ENCODE measurements at regions not wholly inside any gene's neighbourhood (a gene's known extent, or its start where the extent isn't known, plus 50 kb on each side); places are given as distances from the start of the nearest gene placed in this dataset.

DNA sequence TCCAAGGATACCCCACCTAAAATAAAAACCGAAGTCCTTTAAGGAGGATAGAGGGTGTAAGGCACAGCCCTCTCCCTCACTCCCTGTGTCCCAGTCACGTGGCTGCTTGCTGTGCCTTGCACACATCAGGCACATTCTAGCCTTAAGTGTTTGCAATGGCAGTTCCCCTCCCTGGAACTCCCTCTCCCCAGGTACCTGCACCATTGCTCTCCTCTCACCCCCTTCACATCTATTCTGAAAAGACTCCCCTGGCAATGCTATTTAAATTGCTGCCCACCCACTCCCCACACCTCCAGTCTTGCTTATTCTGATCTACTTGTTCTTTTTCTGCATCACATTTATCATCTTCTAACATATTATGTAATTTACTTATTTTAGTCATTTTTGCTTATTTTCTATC is 91.6 kb upstream of the LNX1 start:
- no peak for DNase-seq

DNA sequence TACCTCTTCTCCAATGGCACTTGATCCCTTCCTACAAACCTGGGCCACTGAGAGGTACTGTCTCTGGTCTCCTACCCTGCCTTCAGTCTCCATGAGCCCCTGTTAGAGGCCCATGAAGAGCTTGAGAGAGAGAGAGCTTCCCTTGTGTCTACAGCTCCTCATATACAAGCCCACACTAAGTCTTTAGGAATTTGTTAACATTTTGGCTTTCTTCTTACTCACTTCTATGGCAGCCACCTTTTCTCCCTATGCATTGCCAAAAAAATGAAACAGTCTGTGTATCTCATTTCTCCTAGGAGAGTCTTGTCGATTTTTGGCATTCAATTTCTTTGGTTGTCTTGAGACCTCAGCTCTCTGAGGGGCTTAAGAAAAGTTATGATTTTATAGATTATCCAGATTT is 90.9 kb upstream of the LNX1 start:
- no peak for DNase-seq

DNA sequence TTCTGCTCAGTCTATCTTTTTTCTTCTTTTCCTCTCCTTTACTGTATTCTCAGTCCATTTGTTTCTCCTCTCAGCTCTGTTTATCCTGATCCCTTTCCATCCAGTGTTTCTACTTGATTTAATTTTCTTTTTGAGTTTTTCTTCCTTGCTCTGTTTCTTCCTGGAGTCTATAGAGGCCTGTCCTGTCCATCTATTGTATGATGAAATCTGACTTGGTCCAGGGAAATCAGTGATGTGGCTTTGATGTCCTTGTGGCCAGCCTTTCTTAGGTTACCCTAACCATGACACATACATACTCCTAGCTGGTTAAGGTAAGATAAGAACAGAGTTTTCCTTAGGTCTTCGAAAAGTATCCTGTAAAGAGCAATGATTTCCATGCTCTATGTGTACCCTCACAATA is 89.3 kb upstream of the LNX1 start:
- DNase-seq: no peak

DNA sequence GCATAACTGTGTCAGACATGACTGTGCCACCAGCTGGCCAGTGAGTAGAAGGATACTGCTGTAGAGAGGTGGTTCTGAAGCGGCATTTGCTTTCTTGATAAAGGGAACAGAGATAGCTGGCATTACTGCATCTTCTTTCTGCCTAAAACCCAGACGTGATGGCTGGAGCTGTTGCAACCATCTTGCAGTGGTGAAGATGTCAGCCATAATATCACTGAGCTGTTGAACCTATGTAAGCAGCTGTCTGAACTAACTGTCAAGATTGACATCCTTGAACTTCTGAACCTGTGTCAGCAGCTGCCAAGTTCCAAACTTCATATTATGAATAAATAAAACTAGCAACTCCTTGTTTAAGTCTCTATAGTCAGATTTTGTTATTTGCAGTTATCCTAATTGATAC is 88.9 kb upstream of the LNX1 start:
- no peak for DNase-seq

DNA sequence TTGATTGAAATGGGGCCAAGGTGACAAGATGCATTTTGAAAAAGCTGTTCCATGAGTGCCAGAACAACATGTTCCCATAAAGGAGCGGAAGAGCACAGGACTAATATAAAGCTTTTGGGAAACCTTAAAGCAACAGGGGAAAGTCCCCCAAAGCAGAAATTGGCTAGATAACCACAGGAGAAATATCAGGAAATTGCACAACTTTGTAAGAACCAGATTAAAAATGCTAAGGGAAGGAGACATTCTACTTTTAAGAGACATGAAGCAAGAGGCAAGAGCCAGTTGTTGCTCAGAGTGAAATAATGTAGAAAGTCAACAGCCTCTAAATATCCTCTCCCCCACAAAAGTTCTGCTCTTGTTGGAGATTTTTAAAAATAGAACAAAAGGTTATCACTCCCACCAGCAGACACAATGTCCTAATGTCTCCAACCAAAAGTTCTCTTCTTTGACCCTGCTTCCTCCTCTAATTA is 85.2 kb upstream of the LNX1 start:
- no peak for DNase-seq

DNA sequence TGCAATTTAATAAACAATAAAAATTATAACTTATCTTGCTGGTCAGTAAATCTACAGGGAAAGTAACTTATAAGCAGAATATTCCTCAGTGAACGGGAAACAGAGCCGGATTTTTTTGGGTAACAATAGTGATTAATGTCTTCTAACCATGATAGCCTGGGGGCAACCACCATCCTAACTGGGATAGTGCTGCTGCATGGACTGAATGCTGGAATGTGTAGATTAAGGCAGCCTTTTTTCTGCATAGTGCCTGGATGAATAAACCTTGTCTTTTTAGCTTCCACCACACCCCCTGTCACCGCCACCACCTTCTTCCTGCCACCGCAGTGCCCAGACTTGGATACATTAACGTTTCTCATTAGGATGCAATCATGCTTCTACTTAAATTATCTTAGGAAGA is 83.6 kb upstream of the LNX1 start:
- no peak for DNase-seq

DNA sequence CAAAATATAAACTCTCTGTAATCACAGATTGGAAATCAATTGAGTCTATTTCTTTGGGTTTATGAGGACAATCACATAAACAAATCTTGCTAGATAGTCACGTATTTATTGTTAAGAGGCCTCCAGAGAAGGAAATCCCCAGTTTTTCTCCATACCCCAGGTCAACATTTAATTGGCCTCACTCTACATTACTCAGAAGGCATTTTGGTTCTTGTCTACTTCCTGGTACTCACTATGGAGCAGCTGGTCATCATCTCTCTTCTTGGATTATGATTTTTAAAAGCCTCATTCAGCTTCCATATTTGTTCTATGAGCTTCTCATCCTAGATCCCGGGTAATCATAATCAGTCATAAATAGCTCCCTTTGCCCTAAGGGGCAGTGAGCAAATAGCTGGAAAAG is 81.6 kb upstream of the LNX1 start:
- DNase-seq: no peak

DNA sequence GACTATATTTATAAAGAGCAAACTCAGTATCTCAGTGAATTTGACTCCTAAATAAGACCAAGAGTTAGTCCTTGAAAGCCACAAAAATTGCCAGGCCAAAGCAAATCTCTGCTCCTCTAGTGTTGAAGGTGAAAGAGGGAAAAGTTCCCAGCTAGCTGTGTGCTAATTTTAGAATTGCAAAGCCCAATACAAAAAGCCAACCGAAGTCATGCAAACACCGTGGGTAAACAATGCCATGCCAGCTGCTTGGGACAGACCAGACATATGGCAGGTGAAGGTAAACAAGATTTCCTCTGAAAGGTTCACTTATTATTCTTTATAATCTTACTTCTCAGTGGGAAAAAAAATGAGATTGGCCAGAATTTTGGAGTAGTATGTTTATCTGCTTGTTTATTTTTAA is 80.5 kb upstream of the LNX1 start:
- peak; percentile 74 for DNase-seq

DNA sequence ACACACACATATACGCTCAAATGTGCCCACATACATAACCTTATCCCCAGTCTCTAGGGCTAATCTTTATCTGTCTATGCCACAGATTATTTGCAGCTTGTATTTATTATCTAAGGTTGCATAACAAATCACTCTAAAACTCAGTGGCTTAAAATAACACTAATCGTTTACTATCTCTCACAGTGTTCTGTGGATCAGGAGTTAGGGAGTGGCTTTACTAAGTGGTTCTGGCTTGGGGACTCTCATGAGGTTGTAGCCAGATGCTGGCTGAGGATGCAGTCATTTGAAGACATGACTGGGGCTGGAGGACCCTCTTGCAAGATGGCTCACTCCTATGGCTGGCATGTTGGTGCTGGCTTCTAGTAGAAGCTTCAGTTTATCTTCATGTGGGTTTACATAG is 68.5 kb upstream of the LNX1 start:
- DNase-seq: no peak

DNA sequence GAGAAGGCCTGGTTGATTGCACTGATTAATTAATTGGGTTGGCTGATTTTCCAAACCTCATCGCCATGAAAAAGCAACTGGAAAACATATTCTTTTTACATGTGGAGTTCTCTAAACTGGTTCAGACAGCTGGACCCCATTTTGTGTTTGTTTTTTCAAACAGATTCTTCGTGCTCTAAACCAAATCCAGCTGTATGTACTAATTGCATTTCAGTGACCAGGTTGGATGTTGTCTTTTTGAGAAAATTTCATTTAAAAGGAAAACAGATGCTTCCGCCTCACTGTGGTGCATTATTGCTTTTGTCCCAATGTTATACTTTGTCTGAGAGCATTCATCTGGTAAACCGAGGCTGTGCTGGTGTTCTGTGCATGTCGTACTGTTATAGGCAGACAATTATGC is 67.8 kb upstream of the LNX1 start:
- no peak for DNase-seq

DNA sequence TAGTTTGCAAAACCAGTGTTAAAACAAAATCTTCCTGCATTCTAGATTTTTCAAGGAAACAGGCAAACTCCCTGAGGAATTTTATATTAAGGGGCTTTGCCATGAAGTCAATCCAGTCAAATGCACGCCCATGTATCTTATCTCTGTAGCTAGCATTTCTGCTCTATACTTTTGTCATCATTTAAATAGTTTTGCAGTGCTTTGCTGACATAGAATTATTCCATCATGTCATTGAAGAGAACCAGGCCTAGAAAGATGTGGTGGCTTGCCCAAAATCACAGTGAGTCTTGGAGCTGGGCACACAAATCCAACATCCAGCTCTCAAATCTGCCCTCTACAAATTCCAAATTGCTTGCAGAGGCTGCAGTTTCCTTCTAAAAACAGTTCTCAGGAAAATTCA is 66.7 kb upstream of the LNX1 start:
- DNase-seq: no peak

DNA sequence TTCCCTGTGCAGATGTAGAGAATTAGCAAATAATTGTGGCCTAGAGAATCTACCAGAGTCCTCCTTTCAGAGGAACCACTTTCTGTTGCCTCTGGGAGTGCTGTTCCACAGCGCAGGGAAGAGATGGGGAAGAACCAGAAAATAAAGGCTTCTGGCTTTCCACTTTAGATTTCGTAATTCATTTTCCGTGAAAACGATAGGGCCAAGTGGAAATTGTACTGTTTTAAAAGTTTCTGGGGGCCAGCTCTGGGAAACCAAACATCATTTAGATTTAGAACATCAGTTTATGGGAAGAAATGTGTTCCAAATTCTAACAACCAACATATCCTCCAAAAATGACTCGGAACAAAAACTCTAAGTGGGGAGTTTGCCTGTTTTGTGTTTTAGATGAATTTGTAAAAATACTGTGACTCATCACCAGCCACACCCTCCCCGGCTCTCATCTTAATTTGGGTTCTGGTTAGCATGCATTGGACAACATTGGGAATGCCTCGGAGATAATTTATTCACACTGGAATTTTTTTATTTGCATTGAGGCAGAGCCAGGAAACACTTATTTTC is 65.2 kb upstream of the LNX1 start:
- no peak for DNase-seq

DNA sequence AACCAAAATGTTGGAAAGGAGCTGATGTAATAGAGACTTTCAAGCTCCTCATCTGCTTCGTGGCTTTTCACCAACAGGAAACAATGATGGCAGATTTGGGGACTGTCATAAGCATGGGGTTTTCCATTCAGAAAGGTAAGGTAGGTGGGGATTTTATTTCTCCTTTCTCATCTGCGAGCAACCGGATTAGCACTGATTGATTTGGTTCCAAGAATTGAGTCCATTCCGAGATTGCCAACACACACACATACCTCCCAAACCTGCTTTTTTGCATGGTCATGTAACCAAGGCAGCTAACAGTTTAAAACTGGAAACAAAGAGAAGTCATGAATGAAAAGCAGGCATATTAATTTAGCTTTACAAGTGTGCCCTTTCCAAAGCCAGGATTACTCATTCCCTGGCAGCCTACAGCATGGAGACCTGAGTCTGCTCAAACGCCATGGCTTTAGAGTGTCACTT is 63.0 kb upstream of the LNX1 start:
- no peak for DNase-seq

DNA sequence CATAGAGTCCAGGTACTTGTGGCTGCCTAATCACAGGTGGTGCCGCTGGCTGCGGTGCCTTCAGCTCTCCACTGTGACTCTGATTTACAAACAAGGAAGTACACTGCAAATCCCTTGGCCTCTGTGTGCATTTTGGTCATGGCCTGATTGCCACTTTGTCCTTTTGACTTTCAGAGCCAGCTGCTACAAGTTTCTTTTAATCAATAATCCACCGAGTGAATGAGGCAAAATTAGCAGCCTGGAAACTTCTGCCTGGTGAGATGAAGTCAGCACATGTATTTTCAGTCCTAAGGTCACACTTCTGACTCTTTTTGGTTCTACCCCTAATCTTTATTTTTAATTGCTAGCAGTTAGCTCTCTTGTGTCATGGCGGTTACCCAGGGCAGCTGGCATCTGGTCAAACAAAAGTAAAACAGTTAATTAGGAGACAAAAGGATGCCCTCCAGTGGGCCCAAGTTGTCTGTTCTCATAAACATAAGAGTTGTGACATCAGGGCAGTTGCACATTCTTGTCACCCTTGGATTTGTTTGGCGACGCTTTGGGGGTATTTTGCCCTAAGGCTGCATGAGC is 62.3 kb upstream of the LNX1 start:
- peak; percentile 20 for DNase-seq

DNA sequence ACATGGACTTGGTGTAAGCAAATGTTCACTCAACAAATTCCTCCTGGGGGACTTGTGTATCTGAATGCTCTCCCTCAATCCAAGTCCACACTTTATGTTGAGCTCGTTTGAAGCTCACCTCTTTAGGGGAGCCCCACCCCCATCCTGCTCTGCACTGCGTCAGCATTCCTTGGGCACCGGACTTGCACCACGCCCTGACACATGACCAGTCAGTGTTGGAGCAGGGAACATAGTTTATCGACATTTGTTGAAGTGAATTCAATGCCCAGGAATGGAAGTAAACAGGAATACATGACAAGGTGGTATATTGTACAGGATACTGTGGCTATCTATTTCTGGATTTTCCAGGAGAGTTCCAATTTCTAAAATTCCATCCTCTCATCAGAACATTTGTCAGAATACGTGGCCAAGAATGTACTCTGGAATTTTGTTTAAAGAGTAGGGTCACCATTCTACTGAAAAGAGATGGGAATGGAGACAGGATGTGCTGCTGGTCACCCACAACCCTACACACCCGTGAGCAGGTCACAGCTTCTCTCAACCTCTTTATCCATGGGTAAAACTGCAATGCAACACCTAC is 60.0 kb upstream of the LNX1 start:
- DNase-seq: no peak

DNA sequence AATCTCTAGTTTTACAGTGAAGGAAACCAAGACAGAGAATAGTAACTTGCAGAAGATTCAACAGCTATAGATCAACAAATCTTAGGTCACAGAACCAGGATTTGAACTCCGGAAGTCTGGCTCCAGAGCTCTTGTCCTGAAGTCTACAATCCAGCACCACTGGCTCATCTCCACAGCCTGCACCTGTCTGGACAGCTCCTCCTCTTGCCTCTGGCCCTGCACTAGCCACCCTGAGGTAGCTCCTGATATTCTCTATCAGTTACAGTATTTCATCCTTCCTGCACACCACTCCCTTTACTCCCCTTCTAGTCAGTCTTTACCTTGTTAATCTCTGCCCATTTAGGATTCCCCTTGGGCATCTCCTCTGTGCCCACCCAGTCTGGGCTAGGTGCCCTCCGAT is 58.1 kb upstream of the LNX1 start:
- no peak for DNase-seq

DNA sequence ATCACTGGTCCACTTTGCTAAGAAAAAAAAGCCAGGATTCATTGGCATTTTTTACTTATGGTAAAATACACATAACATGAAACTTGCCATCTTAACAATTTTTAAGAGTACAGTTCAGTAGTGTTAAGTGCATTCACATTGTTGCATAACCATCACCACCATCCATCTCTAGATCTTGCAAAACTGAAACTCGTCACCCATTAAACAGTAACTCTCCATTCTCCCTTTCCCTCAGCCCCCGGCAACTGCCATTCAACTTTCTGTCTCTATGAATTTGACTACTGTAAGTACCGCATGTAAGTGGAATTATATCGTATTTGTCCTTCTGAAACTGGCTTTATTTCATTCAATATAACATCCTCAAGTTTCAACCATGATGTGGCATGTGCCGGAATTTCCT is 56.3 kb upstream of the LNX1 start:
- no peak for DNase-seq

DNA sequence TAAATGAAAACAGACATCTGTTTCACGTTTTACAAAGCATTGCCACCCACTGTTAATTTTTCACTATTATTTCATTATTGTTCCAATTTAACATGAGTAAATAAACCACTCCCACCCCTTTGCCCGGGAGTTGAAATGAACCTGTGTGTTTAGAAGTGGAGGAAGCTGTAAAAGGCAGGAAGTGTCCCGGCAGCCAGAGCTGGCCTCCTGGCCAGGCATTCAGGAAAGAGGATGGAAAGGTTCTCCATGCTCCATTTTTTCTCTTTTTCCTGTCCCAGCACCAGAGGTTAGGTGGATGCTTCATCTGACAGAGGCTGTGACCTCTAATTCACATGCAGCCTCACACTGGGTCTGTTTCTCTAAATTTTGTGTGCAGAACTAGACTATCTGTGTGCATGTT is 55.5 kb upstream of the LNX1 start:
- DNase-seq: no peak

DNA sequence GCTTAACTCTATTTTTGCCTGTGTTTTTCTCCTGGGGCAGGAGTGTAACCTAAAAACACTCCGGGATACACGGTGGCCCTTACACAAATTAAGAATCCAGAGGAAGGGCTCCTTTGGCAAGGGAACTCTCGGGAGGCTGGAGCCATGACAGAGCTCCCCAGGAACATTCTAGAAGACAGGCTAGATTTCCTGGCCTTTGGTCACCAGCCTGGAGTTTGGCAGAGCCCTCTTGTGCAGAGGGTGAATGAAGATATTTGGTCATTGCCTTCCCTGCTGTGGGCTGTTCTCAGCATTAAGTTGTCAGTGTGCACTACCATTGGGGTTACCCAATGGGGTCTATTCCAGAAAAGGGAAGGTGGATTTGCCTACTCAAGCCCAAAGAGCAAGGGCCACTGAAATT is 53.8 kb upstream of the LNX1 start:
- no peak for DNase-seq

DNA sequence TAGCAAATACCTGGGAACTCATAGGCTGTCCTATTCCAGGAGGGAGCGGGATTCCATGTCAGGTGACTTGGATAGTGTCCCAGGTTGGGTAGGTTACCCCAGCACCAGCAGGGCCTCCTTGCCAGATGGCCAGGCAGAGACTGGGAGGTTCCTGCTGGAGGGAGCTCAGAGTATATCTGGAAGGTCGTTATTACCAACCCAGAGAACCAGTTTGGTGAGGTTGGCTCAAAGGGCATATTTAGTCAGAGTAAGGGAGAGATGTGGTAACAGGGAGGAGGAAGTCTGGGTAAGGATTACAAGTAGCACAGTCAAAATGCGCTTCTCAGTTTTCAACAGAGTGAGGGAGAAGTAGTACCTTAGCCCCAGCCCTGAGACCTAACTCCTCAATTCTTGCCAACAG is 53.3 kb upstream of the LNX1 start:
- DNase-seq: peak; percentile 84
